WERI-Rb-1 (cell line): ENCODE measurements at regions not wholly inside any gene's neighbourhood (a gene's known extent, or its start where the extent isn't known, plus 50 kb on each side); places are given as distances from the start of the nearest gene placed in this dataset.

ENCODE experiments used
- DNase-seq: peaks from one replicate; pipeline ENCODE4 v3.0.0-alpha.2; 2020
- H3K27ac ChIP-seq: fragments of 250-450 bp; sonication (Bioruptor Pico); 2 replicates; pipeline ENCODE4 v1.5.1; 2020; ENCODE audit warnings: mild to moderate bottlenecking, moderate library complexity
- H3K27me3 ChIP-seq: fragments of 250-450 bp; sonication (Bioruptor Pico); 2 replicates; pipeline ENCODE4 v1.5.1; 2021; ENCODE audit warnings: mild to moderate bottlenecking, low read depth, moderate library complexity; ENCODE audit not compliant: insufficient read depth, severe bottlenecking
- H3K36me3 ChIP-seq: fragments of 250-450 bp; sonication (Bioruptor Pico); 2 replicates; pipeline ENCODE4 v1.5.1; 2020; ENCODE audit warnings: mild to moderate bottlenecking, moderate library complexity
- H3K4me3 ChIP-seq: 2 replicates; pipeline ENCODE4 v1.5.1; 2011; ENCODE audit warnings: low read depth, mild to moderate bottlenecking, control low read depth, low read length
- H3K9me3 ChIP-seq: fragments of 250-450 bp; sonication (Bioruptor Pico); 2 replicates; pipeline ENCODE4 v1.5.1; 2021; ENCODE audit warnings: mild to moderate bottlenecking, moderate library complexity; ENCODE audit not compliant: severe bottlenecking
- TF ChIP-seq, protein P1 (sequence below): IDR thresholded peaks from 2 replicates; pipeline ENCODE4 v1.5.1; 2011; ENCODE audit warnings: low read depth, mild to moderate bottlenecking, control low read depth, inconsistent platforms, low read length

DNA sequence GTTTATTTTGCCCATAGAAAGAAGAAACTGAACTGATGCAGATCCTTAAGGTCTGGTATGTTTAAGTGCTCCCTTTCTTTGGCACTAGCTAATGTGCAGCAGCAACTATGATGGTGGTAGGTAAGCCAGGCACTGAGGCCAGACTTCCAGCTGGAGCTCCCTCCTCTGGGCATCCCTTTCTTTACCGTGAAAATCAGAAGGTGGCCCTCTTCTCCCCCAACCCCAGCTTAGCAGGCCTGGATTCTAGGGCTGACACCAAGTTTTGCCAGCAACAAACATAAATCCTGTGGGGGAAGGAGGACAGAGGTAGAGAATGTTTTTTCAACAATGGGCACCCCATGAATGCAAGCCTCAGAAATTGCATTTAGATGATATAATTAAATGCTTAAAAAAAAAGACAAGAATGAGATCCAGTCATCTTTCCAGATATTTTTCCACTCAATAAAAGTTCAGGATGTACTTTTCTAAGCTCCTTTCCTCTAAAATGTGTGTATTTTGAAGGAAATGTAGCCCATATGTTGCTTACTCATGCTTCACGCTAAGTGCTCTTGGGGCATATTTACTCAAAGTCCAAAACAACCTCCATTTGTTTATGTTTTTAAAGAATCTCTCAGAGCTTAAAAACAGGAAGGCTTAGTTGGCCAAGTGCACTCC lies 123.9 kb upstream of the NXT1 start:
- Histone ChIP-seq H3K4me3 (no peak overlapping the region), H3K36me3 (no peaks in the 10 kb centered on the region), H3K9me3 (no peaks in the 10 kb centered on the region), H3K27ac (no peak overlapping the region), H3K27me3 (peaks cover 63% of the 10 kb centered on the region)
- TF ChIP-seq, protein P1, sequence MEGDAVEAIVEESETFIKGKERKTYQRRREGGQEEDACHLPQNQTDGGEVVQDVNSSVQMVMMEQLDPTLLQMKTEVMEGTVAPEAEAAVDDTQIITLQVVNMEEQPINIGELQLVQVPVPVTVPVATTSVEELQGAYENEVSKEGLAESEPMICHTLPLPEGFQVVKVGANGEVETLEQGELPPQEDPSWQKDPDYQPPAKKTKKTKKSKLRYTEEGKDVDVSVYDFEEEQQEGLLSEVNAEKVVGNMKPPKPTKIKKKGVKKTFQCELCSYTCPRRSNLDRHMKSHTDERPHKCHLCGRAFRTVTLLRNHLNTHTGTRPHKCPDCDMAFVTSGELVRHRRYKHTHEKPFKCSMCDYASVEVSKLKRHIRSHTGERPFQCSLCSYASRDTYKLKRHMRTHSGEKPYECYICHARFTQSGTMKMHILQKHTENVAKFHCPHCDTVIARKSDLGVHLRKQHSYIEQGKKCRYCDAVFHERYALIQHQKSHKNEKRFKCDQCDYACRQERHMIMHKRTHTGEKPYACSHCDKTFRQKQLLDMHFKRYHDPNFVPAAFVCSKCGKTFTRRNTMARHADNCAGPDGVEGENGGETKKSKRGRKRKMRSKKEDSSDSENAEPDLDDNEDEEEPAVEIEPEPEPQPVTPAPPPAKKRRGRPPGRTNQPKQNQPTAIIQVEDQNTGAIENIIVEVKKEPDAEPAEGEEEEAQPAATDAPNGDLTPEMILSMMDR = no peak
- no peak for DNase-seq

DNA sequence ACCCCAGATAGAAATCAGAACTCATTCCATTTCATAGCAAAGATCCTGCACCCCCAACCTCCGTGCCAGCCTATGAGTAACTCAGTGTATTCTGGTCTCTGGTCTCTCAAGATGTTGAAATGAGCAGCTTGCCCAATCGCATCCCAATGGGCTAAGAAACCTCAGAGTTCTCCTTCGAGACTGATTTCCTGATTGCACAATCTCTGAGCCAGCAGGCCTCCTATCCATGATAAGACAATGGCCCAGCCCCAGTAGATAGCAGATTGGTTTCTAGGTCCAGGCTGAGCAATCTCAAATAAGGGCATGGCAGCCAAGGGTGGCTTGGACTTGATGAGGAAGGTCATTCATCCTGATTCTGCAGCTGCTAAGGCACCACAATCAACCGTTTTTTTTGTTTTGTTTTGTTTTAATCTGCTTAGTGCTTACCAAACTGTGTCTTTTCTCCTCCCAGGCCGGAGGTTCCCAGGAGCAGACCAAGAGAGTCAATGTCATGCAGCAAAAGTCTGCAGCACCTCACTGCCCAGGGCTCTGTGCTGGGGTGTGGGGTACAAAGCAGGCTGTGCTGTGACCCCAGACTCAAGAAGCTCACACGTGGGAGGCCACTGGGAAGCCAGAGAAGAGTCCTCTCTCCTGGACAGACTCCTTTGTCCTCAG lies 125.1 kb upstream of the NXT1 start:
- no peak overlapping the region for H3K27ac ChIP-seq
- TF ChIP-seq, protein P1 = no peak
- peaks cover 51% of the 10 kb centered on the region for H3K27me3 ChIP-seq
- H3K36me3 ChIP-seq = no peaks in the 10 kb centered on the region
- H3K4me3 ChIP-seq = no peak overlapping the region
- H3K9me3 ChIP-seq = no peaks in the 10 kb centered on the region
- DNase-seq = no peak

DNA sequence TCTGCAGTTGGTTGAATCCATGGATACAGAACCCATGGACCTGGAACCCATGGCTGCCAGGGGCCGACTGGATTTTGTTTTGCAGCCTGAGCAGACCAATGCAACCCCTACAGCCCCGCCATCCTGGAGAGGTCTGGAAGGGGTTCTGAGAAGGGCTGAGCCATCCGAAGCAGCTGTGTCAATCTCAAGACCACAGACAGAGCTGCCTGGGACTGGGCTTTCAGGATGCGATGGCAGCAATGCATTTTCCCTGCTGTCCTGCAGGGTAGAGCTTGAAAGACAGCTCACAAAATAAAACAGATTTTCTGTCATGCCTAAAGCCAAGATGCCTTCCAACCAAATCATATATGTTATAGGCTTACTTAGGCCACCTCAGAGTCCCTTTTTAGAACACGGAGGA lies 125.8 kb upstream of the NXT1 start:
- no peak for DNase-seq
- Histone ChIP-seq H3K27ac (no peak overlapping the region), H3K36me3 (no peaks in the 10 kb centered on the region), H3K9me3 (no peaks in the 10 kb centered on the region), H3K27me3 (peaks cover 49% of the 10 kb centered on the region), H3K4me3 (no peak overlapping the region)
- TF ChIP-seq, protein P1 = no peak

DNA sequence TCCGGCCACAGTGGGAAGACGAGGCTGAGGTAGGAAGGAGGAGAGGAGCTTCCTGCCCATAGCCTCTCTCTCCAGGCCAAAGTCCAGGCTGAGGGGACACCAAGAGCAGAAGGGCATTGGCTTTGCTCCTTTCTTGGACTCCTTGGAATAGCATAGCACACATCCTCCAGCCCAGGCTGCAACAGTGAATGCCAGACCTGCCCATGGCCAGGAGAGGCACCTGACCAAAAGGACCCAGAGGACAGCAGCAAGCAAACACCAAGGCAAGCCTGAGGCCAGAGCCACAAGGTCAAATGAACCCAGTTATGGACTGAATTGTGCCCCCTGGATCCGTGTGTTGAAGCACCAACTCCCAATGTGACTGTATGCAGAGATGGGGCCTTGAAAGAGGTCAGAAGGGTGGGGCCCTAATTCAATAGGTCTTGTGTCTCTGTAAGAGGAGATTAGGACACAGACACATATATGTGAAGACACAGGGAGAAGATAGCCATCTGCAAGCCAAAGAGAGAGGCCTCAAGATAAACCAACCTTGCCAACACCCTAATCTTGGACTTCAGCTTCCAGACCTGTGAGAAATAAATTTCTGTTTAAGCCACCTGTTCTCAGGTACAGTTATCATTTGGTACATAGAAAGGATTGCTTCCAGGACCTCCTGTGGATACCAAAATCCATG lies 126.5 kb upstream of the NXT1 start:
- DNase-seq = no peak
- TF ChIP-seq, protein P1 = no peak
- H3K36me3 ChIP-seq = no peaks in the 10 kb centered on the region

DNA sequence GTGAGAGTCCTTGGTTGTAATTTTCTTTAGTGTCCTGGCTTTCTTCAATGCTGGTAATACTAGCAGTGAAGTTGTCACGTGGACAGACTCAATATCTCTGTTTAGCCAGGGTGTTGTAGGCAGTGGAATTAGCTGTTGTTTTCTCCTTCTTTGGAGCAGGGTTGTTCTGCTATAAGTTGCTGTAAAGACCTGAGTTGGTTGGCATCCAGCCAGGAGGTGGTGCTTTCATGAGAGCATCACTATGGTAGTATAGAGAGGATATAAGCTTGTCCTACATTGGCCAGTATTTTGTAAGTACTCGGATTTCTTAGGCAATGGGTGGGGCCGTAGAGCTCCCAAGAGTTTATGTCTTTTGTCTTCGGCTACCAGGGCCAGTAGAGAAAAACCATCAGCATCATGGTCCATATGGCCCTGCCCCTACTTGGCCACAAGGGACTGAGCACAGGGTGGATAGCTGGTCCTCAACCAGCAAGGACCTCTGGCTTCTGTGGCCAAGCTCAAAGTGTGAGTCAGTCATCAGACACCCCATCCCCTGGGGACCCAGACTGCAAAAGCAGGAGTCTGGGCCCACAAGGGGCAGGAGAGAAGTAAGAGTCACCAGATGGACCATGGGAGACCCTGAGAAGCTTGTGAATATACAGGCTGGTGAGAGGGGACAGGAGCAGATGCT lies 127.9 kb upstream of the NXT1 start:
- H3K4me3 ChIP-seq = no peak overlapping the region
- TF ChIP-seq, protein P1 = no peak
- DNase-seq = no peak
- H3K36me3 ChIP-seq = no peaks in the 10 kb centered on the region
- peaks cover 36% of the 10 kb centered on the region for H3K27me3 ChIP-seq
- H3K9me3 ChIP-seq = no peaks in the 10 kb centered on the region
- H3K27ac ChIP-seq = no peak overlapping the region

More for the DNA sequence above, 126.5 kb upstream of the NXT1 start:
- Histone ChIP-seq H3K4me3 (no peak overlapping the region), H3K27ac (no peak overlapping the region), H3K27me3 (peaks cover 43% of the 10 kb centered on the region), H3K9me3 (no peaks in the 10 kb centered on the region)
